ENCODE measurements at regions not wholly inside any gene's neighbourhood (a gene's known extent, or its start where the extent isn't known, plus 50 kb on each side); places are given as distances from the start of the nearest gene placed in this dataset.
A peak's percentile ranks its signal among the peaks of the same experiment; 100 is the strongest.

- no peak for DNase-seq (ENCODE audit: low read depth in 2 of 3, low spot score in 2 of 3)
Observed at GRCh38 chr10:62652564-62652963, 152.0 kb upstream of the ADO start.

GRCh38 chr10:62653254-62653653, 151.3 kb upstream of the ADO start:
- no peak for DNase-seq (ENCODE audit: low read depth in 2 of 3, low spot score in 2 of 3)

GRCh38 chr10:62654966-62655336, 149.6 kb upstream of the ADO start:
- no peak for DNase-seq (ENCODE audit: low read depth in 2 of 3, low spot score in 2 of 3)

- DNase-seq (ENCODE audit: low read depth in 2 of 3, low spot score in 2 of 3): no peak
Observed at GRCh38 chr10:62655337-62655994, 149.1 kb upstream of the ADO start.

GRCh38 chr10:62657244-62657835, 147.2 kb upstream of the ADO start:
- DNase-seq (ENCODE audit: low read depth in 2 of 3, low spot score in 2 of 3): no peak

DNA sequence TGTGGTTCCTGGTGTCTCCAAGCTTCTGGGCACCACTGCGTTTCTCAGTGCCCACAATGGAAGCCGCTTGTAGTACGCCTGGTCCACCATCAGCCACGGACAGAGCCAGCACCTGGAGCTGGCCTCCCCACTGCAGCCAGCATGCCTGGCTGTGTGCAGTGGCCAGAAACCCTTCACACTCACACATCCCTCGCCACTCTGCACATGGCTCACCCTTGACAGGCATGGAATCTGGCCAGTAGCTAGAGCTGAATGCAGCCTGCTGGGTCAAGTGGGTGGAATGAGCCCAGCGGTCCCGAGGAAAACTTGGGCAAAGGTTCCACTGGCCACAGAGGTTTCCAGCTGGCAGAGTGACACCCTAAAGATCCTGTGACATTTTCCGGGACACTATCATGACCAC, 146.0 kb upstream of the ADO start:
- DNase-seq (ENCODE audit: low read depth in 2 of 3, low spot score in 2 of 3): no peak

- no peak for DNase-seq (ENCODE audit: low read depth in 2 of 3, low spot score in 2 of 3)
Observed at GRCh38 chr10:62661143-62661542, 143.4 kb upstream of the ADO start.

GRCh38 chr10:62662486-62662885, 142.0 kb upstream of the ADO start:
- DNase-seq (ENCODE audit: low read depth in 2 of 3, low spot score in 2 of 3): no peak

- no peak for DNase-seq (ENCODE audit: low read depth in 2 of 3, low spot score in 2 of 3)
Observed at GRCh38 chr10:62665771-62666170, 138.7 kb upstream of the ADO start.

- DNase-seq (ENCODE audit: low read depth in 2 of 3, low spot score in 2 of 3): no peak
Observed at GRCh38 chr10:62666275-62666674, 138.2 kb upstream of the ADO start.

DNA sequence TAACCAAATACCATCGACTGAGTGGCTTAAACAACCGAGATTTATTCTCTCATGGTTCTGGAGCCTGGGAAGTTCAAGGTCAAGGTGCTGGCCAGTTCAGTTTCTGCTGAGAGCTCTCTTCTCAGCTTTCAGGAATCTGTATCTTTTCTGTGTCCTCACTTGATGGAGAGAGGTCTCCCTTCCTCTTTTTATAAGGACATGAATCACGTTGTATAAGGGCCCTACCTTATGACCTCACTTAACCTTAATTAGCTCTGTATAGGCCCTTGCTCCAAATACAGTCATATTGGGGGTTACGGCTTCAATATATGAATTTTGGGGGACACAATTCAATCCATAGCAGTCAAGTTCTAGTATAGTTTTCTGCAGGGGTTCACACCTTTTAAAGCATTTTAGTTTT, 135.2 kb upstream of the ADO start:
- no peak for DNase-seq (ENCODE audit: low read depth in 2 of 3, low spot score in 2 of 3)

GRCh38 chr10:62671104-62671503, 133.4 kb upstream of the ADO start:
- no peak for DNase-seq (ENCODE audit: low read depth in 2 of 3, low spot score in 2 of 3)

GRCh38 chr10:62681211-62681940, 123.1 kb upstream of the ADO start:
- peak; percentile 38 to 68 (median 43) for DNase-seq (ENCODE audit: low read depth in 2 of 3, low spot score in 2 of 3)

DNA sequence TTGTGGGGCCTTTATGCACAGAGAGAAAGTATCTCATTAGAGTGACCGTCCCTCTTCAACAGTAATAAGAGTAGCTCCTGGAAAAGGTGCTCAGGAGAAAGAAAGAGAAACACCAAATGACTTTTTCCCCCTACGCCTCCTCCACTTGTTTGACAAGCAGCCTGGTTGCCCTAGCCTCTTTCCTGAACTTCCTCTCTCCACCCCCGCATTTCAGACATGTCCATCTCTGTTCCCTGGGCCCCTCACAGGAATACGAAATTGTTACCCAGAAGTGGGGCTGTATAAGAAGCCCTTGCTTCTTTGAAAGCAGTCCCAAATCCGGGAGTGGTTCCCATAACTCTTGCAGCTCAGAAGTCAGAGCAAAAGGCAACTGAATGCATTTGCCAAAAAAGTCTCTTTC, 119.6 kb upstream of the ADO start:
- no peak for DNase-seq (ENCODE audit: low read depth in 2 of 3, low spot score in 2 of 3)

GRCh38 chr10:62687230-62687748, 117.2 kb upstream of the ADO start:
- no peak for DNase-seq (ENCODE audit: low read depth in 2 of 3, low spot score in 2 of 3)

GRCh38 chr10:62688971-62689700, 115.4 kb upstream of the ADO start:
- DNase-seq (ENCODE audit: low read depth in 2 of 3, low spot score in 2 of 3): no peak

DNA sequence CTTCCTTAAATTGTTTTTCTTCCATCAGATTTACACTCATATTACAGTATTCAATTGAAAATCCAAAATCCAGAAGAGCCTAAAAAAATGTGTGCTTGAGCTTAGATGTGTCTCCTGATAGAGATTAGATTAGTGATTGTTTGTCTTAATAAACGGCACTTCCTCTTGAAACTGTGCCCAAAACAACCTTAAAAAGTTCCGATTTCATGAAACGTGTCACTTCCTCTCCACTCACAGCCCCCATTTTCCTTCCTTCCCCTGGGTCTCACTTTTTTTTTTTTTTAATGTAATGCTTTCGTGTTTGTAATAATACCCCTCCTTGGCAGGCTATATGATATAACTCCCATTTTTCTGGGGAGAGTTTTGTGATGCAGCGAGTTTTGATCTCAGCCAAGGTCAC, 114.8 kb upstream of the ADO start:
- DNase-seq (ENCODE audit: low read depth in 2 of 3, low spot score in 2 of 3): no peak

DNA sequence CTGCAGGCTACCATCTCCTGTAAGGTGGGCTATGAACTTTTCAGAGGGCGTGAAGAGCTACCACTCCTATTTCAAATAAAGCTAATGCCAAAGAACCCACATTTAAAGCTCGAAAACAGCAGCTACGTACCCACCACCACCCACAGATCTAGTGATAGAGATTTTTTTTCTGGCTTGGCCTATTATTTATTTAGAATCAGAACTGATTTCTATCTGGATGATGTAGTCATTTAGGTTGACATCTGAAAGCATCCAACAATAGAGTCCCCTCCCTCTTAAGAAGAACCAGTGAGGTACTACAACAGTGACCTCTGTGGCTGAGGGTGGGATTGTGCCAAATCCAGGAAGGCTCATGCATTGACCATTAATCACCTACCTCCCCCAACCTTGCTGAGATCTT, 113.8 kb upstream of the ADO start:
- no peak for DNase-seq (ENCODE audit: low read depth in 2 of 3, low spot score in 2 of 3)

DNA sequence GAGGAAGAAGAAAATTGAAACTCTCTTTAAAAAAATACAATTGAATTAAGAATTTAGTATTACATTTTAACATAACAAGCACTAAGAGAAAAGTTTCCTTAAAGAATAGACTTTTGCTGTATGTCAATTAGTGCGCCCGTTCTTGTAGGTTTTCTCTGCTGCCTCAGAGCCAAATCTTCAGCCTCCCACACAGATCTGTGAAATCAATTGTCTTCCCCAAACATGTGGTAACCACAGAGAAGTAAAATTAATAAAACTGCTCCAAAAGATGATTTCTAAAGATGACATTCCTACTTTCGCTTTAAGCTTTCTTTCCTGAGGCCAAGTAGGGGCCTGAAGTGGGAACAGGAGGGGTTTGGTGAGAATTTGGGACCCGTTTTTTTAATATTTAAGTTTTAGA, 113.2 kb upstream of the ADO start:
- no peak for DNase-seq (ENCODE audit: low read depth in 2 of 3, low spot score in 2 of 3)

DNA sequence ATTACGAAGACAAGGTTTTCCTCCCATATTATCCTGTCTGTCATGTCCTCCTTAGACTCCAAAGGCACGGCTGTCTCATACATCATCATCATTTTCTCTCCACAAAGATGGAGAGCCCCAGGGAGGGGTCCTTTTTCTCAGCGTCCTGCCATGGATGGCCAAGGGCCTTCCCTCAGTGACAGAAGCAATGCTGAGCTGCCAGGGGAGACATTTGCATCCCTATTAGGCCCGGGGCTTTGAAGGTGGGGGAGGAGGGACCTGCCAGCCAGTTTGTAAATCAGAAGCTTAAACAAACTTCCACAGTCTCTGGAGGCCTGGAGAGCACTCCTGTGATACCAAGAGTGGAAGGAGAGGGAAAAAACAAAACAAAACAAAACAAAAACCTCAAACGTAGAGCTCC, 112.4 kb upstream of the ADO start:
- no peak for DNase-seq (ENCODE audit: low read depth in 2 of 3, low spot score in 2 of 3)

DNA sequence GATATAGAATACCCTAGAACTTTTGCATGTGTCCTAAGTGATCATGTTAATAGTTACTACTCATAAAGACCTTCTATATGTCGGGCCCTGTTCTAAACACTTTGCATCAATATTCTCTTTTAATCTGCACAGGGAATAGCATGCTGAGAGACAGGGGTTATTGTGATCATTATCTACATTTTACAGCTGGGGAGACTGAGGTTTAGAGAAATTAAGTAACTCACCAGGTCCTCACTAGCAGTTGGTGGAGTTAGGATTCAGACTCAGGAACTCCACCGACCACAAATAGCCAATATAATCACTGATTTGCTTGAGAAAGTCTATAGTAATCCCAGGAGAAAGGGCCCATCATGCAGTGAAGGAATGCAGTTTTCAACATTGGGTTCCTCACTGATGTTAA, 111.2 kb upstream of the ADO start:
- DNase-seq (ENCODE audit: low read depth in 2 of 3, low spot score in 2 of 3): no peak
